ENCODE measurements at regions not wholly inside any gene's neighbourhood (a gene's known extent, or its start where the extent isn't known, plus 50 kb on each side); places are given as distances from the start of the nearest gene placed in this dataset.

DNA sequence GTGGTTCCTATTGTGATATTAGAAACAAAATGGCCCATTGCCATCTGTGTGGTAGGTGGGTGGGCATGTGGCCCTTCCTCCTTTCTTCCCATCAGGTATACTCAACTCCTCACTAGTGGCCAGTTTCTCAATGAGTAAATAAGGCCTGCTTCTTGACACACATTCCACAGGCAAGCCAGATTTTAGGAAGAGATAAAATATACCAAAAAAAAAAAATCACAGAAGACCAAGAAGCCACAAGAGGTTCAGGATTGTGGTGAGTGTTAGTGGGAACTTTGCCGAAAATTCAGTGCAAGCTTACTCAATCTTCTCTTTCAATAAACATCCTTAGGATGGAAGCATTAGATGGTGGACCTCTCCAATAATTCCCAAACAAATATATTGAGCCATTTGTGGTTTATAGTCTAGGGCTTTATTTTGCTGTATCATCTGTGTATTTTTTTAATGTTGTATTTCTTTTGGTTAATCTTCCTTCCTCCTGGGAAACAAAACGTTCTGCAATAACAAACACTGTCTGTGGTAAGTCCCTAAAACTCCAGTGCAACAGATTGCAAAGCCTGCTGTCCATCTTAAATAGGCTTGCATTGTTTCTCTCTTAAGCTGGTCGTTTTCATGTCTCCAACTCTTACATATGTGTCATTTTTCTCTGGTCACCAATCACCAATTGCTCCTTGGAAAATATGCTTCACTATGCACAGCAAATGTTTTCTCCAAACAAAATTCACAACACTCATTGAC, 289.9 kb upstream of the KITLG start:
- TF ChIP-seq, protein P1, sequence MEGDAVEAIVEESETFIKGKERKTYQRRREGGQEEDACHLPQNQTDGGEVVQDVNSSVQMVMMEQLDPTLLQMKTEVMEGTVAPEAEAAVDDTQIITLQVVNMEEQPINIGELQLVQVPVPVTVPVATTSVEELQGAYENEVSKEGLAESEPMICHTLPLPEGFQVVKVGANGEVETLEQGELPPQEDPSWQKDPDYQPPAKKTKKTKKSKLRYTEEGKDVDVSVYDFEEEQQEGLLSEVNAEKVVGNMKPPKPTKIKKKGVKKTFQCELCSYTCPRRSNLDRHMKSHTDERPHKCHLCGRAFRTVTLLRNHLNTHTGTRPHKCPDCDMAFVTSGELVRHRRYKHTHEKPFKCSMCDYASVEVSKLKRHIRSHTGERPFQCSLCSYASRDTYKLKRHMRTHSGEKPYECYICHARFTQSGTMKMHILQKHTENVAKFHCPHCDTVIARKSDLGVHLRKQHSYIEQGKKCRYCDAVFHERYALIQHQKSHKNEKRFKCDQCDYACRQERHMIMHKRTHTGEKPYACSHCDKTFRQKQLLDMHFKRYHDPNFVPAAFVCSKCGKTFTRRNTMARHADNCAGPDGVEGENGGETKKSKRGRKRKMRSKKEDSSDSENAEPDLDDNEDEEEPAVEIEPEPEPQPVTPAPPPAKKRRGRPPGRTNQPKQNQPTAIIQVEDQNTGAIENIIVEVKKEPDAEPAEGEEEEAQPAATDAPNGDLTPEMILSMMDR (IDR thresholded peaks at IDR 0.05; ENCODE audit: extremely low read depth, missing control alignments) = no peak
- DNase-seq (ENCODE audit: low spot score) = no peak

DNA sequence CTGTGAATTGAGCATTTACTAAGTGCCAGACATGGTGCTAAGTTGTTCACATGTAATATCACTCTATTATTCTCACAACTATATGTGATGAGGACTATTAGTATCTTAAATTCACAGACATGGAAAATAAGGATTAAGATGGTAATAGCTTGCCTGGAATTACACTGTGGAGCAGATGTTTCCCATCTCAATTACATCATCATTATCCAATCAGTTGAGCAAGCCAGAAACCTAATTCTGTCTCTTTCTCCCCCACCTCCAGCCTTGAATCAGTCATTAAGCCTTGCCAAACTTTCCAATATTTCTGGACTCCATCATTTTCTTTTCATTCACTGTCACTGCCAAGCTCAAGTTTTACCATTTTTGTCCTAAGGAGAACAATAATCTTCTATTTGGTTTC, 287.8 kb upstream of the KITLG start:
- TF ChIP-seq, protein P1 (IDR thresholded peaks at IDR 0.05; ENCODE audit: extremely low read depth, missing control alignments) = no peak

GRCh38 chr12:88867510-88867909, 287.2 kb upstream of the KITLG start:
- TF ChIP-seq, protein P1 (IDR thresholded peaks at IDR 0.05; ENCODE audit: extremely low read depth, missing control alignments) = no peak
- no peak for DNase-seq (ENCODE audit: low spot score)

More for the DNA sequence above, 287.8 kb upstream of the KITLG start:
- no peak for DNase-seq (ENCODE audit: low spot score)

DNA sequence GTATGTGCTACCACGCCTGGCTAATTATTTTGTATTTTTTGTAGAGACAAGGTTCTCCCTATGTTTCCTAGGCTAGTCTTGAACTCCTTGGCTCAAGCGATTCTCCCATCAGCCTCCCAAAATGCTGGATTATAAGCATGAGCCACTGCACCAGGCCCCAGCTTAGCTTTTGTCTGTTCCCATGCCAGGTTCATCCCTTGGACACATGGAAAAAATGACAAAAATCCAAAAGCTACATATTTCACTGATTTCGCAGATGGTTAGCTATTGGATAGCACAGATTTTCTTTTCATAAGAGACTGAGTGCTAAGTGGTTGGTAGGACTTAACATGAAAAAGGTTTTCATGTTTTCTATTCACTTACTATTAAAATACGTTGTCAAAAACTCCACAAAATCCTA, 286.6 kb upstream of the KITLG start:
- TF ChIP-seq, protein P1 (IDR thresholded peaks at IDR 0.05; ENCODE audit: extremely low read depth, missing control alignments) = no peak
- no peak for DNase-seq (ENCODE audit: low spot score)

DNA sequence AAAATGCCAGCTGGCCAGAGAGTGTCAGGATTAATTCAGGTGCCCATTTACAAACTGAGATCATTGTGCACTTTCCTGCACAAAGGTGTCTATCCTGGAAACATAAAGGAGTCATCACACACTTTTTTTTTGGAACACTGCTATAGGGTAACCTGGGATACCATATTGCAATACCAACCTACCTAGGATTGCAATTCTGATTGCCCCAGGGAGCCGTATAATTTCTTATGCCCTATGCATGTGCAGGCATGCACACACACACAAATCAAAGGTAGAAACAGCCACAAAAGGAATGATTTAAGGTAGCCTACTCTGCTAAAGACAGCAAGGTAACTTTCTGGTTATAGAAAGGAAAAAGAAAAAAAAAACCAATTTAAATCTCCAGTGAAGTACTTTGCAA, 285.3 kb upstream of the KITLG start:
- no peak for DNase-seq (ENCODE audit: low spot score)
- TF ChIP-seq, protein P1 (IDR thresholded peaks at IDR 0.05; ENCODE audit: extremely low read depth, missing control alignments) = no peak

DNA sequence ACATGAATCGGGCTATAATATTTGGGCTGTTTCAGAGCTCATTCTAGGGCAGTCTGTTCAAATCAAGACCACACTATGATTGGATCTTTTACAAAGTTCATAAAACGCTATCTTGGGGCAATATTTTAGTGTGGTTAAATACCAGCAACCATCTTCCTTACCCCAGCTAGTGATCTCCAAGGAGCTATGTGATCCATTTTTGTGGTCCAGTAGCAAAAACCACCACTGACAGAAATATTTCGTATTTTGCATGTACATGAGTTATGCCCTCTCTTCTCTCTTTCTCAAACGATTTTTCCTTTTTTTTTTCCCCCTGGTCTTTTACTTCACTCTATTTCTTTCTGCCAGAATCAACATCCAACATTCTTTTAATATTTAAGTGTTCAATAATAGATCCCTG, 280.6 kb upstream of the KITLG start:
- TF ChIP-seq, protein P1 (IDR thresholded peaks at IDR 0.05; ENCODE audit: extremely low read depth, missing control alignments) = no peak

GRCh38 chr12:88856201-88856600, 275.9 kb upstream of the KITLG start:
- TF ChIP-seq, protein P1 (IDR thresholded peaks at IDR 0.05; ENCODE audit: extremely low read depth, missing control alignments) = no peak
- DNase-seq (ENCODE audit: low spot score) = no peak

More for the DNA sequence above, 280.6 kb upstream of the KITLG start:
- no peak for DNase-seq (ENCODE audit: low spot score)

Measured in GM20000 (cell line).